COLO668 (cell line): ENCODE measurements at regions not wholly inside any gene's neighbourhood (a gene's known extent, or its start where the extent isn't known, plus 50 kb on each side); places are given as distances from the start of the nearest gene placed in this dataset.
"Not testable (repeated sequence)": the region's sequence is repeated elsewhere in the genome, so short reads cannot be mapped to it uniquely, and the experiment has no call there.

Experiments used
- DNase-seq: peaks from one replicate; lab custom pipeline; 2025; ENCODE audit not compliant: unreplicated experiment; lab: John Stamatoyannopoulos, UW

- no peak for DNase-seq
Observed at GRCh38 chr13:79933389-79933788, 407.5 kb downstream of the SPRY2 start.

- DNase-seq: no peak
Observed at GRCh38 chr13:79932556-79932955, 408.4 kb downstream of the SPRY2 start.

GRCh38 chr13:79923973-79924556 lies 416.9 kb downstream of the SPRY2 start:
- DNase-seq: not testable (repeated sequence)

GRCh38 chr13:79919091-79919490 lies 421.8 kb downstream of the SPRY2 start:
- no peak for DNase-seq

GRCh38 chr13:79918620-79919019 lies 422.3 kb downstream of the SPRY2 start:
- DNase-seq: no peak

GRCh38 chr13:79917628-79918027 lies 423.3 kb downstream of the SPRY2 start:
- no peak for DNase-seq

- DNase-seq: no peak
Observed at GRCh38 chr13:79915114-79915811, 425.7 kb downstream of the SPRY2 start.

- DNase-seq: no peak
Observed at GRCh38 chr13:79913141-79913827, 427.6 kb downstream of the SPRY2 start.

- no peak for DNase-seq
Observed at GRCh38 chr13:79912403-79912802, 428.5 kb downstream of the SPRY2 start.

GRCh38 chr13:79910875-79911540 lies 429.9 kb downstream of the SPRY2 start:
- DNase-seq: no peak

GRCh38 chr13:79909644-79910043 lies 428.7 kb downstream of the NDFIP2 start:
- no peak for DNase-seq

GRCh38 chr13:79908381-79908780 lies 427.4 kb downstream of the NDFIP2 start:
- DNase-seq: no peak

- DNase-seq: no peak
Observed at GRCh38 chr13:79907527-79907926, 426.6 kb downstream of the NDFIP2 start.

GRCh38 chr13:79906345-79906744 lies 425.4 kb downstream of the NDFIP2 start:
- DNase-seq: no peak

GRCh38 chr13:79905018-79905417 lies 424.1 kb downstream of the NDFIP2 start:
- DNase-seq: no peak

- DNase-seq: no peak
Observed at GRCh38 chr13:79904581-79904980, 423.6 kb downstream of the NDFIP2 start.

- DNase-seq: no peak
Observed at GRCh38 chr13:79901336-79901735, 420.4 kb downstream of the NDFIP2 start.

- DNase-seq: no peak
Observed at GRCh38 chr13:79900356-79900755, 419.4 kb downstream of the NDFIP2 start.

GRCh38 chr13:79898996-79899395 lies 418.0 kb downstream of the NDFIP2 start:
- DNase-seq: no peak

- DNase-seq: no peak
Observed at GRCh38 chr13:79898202-79898826, 417.4 kb downstream of the NDFIP2 start.

GRCh38 chr13:79896851-79897250 lies 415.9 kb downstream of the NDFIP2 start:
- no peak for DNase-seq
